ENCODE measurements at regions not wholly inside any gene's neighbourhood (a gene's known extent, or its start where the extent isn't known, plus 50 kb on each side); places are given as distances from the start of the nearest gene placed in this dataset.
"Not testable (repeated sequence)": the region's sequence is repeated elsewhere in the genome, so short reads cannot be mapped to it uniquely, and the experiment has no call there.

GRCh38 chr6:90364286-90364685 is 67.6 kb upstream of the BACH2 start:
- peaks cover 4% of the 10 kb centered on the region for H3K4me1 ChIP-seq (ENCODE audit: control insufficient read depth, insufficient read depth, low read length)
- H3K27me3 ChIP-seq (ENCODE audit: control insufficient read depth, insufficient read depth, low read length, poor library complexity, severe bottlenecking) = no peaks in the 10 kb centered on the region
- H3K27ac ChIP-seq (ENCODE audit: insufficient read depth, low read depth, low read length, poor library complexity, severe bottlenecking) = no peak overlapping the region
- WGBS, 2 experiments = 84 to 85% methylated on average over 3 to 5 of the region's 5 CpGs
- no peak overlapping the region for H3K4me3 ChIP-seq (ENCODE audit: insufficient read depth, low read depth, low read length)
- no peaks in the 10 kb centered on the region for H3K9me3 ChIP-seq (ENCODE audit: control insufficient read depth, low read length)
- no peaks in the 10 kb centered on the region for H3K36me3 ChIP-seq (ENCODE audit: control insufficient read depth, insufficient read depth, low read length)

DNA sequence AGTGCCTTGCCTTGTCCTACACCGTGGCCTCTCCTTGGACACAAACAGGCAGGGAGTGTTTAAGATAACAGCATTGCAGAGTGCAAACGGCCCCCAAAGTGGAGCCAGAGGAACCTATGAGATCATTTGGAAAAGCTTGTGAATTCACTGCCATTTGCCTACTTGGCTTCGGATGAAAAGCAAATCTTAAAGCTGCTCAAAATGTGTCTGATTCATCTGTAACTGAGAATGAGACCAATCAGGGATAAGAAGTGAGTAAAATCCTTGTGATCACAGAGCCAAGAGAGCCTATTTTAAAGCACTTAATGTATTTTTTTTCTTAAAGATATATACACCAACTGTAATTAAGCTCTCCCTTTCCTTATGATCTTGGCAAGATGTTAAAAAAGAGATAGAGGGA is 65.7 kb upstream of the BACH2 start:
- no peak overlapping the region for H3K27ac ChIP-seq (ENCODE audit: insufficient read depth, low read depth, low read length, poor library complexity, severe bottlenecking)
- no peak overlapping the region for H3K4me3 ChIP-seq (ENCODE audit: insufficient read depth, low read depth, low read length)
- no peaks in the 10 kb centered on the region for H3K9me3 ChIP-seq (ENCODE audit: control insufficient read depth, low read length)
- H3K27me3 ChIP-seq (ENCODE audit: control insufficient read depth, insufficient read depth, low read length, poor library complexity, severe bottlenecking) = no peaks in the 10 kb centered on the region
- WGBS, 2 experiments = 93 to 94% methylated on average over 3 of the region's 3 CpGs
- no peaks in the 10 kb centered on the region for H3K36me3 ChIP-seq (ENCODE audit: control insufficient read depth, insufficient read depth, low read length)
- H3K4me1 ChIP-seq (ENCODE audit: control insufficient read depth, insufficient read depth, low read length) = no peaks in the 10 kb centered on the region

DNA sequence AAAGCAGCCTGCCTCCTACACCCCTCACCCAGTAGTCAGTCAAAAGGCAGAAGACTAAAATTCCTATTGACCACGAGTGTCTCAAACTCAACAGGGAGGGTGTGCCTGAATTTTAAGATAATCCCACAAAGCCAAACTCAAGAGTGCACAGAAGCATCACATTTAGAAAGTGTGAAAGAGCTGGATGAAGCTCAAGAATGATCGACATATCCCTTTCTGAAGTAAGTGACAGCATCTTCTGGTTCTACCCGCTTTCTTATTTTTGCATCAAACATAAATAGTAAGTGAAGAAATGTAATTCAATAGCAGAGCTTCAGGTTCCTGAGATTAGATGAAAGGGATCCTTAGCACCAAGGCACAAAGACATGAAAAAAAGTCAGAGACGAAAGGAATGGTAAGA is 64.5 kb upstream of the BACH2 start:
- Histone ChIP-seq H3K9me3 (ENCODE audit: control insufficient read depth, low read length) (no peaks in the 10 kb centered on the region), H3K27ac (ENCODE audit: insufficient read depth, low read depth, low read length, poor library complexity, severe bottlenecking) (no peak overlapping the region), H3K36me3 (ENCODE audit: control insufficient read depth, insufficient read depth, low read length) (no peaks in the 10 kb centered on the region), H3K4me3 (ENCODE audit: insufficient read depth, low read depth, low read length) (no peak overlapping the region), H3K4me1 (ENCODE audit: control insufficient read depth, insufficient read depth, low read length) (no peaks in the 10 kb centered on the region), H3K27me3 (ENCODE audit: control insufficient read depth, insufficient read depth, low read length, poor library complexity, severe bottlenecking) (no peaks in the 10 kb centered on the region)
- 74 to 88% methylated on average over 3 to 4 of the region's 4 CpGs for WGBS, 2 experiments

GRCh38 chr6:90358036-90358770 is 61.6 kb upstream of the BACH2 start:
- 93 to 94% methylated on average over 9 to 11 of the region's 11 CpGs for WGBS, 2 experiments
- not testable (repeated sequence) for H3K4me3 ChIP-seq (ENCODE audit: insufficient read depth, low read depth, low read length)

DNA sequence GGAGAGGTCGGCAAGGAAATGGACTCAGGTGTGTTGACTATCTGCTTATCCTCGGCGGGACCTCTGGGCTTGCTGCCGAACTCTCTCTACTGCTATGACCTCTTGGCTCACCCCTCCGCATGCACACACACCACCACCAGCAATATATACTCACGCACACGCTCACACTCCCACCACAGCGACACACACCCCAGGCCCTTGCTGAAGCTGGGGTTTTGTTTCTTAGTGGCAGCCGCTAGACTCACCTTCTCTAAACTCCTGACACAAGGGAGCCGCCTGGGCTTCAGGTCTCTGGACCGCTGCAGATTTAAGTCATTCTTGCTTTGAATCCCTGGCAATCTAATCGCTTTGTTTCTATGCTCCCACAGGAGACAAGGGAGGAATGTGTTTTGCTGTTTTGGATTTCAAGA is 59.4 kb upstream of the BACH2 start:
- no peaks in the 10 kb centered on the region for H3K36me3 ChIP-seq (ENCODE audit: control insufficient read depth, insufficient read depth, low read length)
- no peaks in the 10 kb centered on the region for H3K4me1 ChIP-seq (ENCODE audit: control insufficient read depth, insufficient read depth, low read length)
- H3K4me3 ChIP-seq (ENCODE audit: insufficient read depth, low read depth, low read length) = no peak overlapping the region
- no peaks in the 10 kb centered on the region for H3K9me3 ChIP-seq (ENCODE audit: control insufficient read depth, low read length)
- 80 to 84% methylated on average over 12 of the region's 12 CpGs for WGBS, 2 experiments
- H3K27ac ChIP-seq (ENCODE audit: insufficient read depth, low read depth, low read length, poor library complexity, severe bottlenecking) = no peak overlapping the region
- H3K27me3 ChIP-seq (ENCODE audit: control insufficient read depth, insufficient read depth, low read length, poor library complexity, severe bottlenecking) = no peaks in the 10 kb centered on the region

More at GRCh38 chr6:90358036-90358770, 61.6 kb upstream of the BACH2 start:
- H3K4me1 ChIP-seq (ENCODE audit: control insufficient read depth, insufficient read depth, low read length); H3K27me3 ChIP-seq (ENCODE audit: control insufficient read depth, insufficient read depth, low read length, poor library complexity, severe bottlenecking); H3K9me3 ChIP-seq (ENCODE audit: control insufficient read depth, low read length); H3K36me3 ChIP-seq (ENCODE audit: control insufficient read depth, insufficient read depth, low read length); H3K27ac ChIP-seq (ENCODE audit: insufficient read depth, low read depth, low read length, poor library complexity, severe bottlenecking): not testable (repeated sequence)

- no peaks in the 10 kb centered on the region for H3K36me3 ChIP-seq (ENCODE audit: control insufficient read depth, insufficient read depth, low read length)
- no peak overlapping the region for H3K4me3 ChIP-seq (ENCODE audit: insufficient read depth, low read depth, low read length)
- no peaks in the 10 kb centered on the region for H3K9me3 ChIP-seq (ENCODE audit: control insufficient read depth, low read length)
Measured at GRCh38 chr6:90354961-90355360, 58.3 kb upstream of the BACH2 start.

DNA sequence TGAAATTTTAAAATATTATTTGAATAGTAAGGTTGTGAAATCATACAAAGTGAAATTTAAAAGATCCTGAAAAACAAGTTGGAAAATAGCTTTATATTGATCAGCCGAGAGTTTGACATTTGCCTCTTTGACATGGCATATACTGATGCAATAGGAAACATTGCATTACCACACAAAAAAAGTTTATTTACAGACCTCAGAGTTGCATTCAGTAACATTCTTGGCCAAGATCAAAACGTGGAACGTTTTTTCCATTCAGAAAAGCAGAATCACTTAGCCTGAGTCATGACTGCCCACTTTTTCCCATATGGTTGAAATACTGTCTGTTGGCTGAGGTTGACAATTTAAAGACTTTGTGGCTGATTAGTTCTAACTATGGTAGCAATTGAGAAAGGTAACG is 55.1 kb upstream of the BACH2 start:
- Histone ChIP-seq H3K27me3 (ENCODE audit: control insufficient read depth, insufficient read depth, low read length, poor library complexity, severe bottlenecking) (no peaks in the 10 kb centered on the region), H3K4me1 (ENCODE audit: control insufficient read depth, insufficient read depth, low read length) (no peaks in the 10 kb centered on the region), H3K4me3 (ENCODE audit: insufficient read depth, low read depth, low read length) (no peak overlapping the region), H3K9me3 (ENCODE audit: control insufficient read depth, low read length) (no peaks in the 10 kb centered on the region), H3K27ac (ENCODE audit: insufficient read depth, low read depth, low read length, poor library complexity, severe bottlenecking) (no peak overlapping the region), H3K36me3 (ENCODE audit: control insufficient read depth, insufficient read depth, low read length) (no peaks in the 10 kb centered on the region)
- WGBS, 2 experiments = 80 to 81% methylated on average over 4 of the region's 4 CpGs

More at GRCh38 chr6:90354961-90355360, 58.3 kb upstream of the BACH2 start:
- Histone ChIP-seq H3K4me1 (ENCODE audit: control insufficient read depth, insufficient read depth, low read length) (no peaks in the 10 kb centered on the region), H3K27me3 (ENCODE audit: control insufficient read depth, insufficient read depth, low read length, poor library complexity, severe bottlenecking) (no peaks in the 10 kb centered on the region), H3K27ac (ENCODE audit: insufficient read depth, low read depth, low read length, poor library complexity, severe bottlenecking) (no peak overlapping the region)

- Histone ChIP-seq H3K27ac (ENCODE audit: insufficient read depth, low read depth, low read length, poor library complexity, severe bottlenecking) (no peak overlapping the region), H3K36me3 (ENCODE audit: control insufficient read depth, insufficient read depth, low read length) (no peaks in the 10 kb centered on the region), H3K4me3 (ENCODE audit: insufficient read depth, low read depth, low read length) (no peak overlapping the region), H3K27me3 (ENCODE audit: control insufficient read depth, insufficient read depth, low read length, poor library complexity, severe bottlenecking) (no peaks in the 10 kb centered on the region), H3K4me1 (ENCODE audit: control insufficient read depth, insufficient read depth, low read length) (no peaks in the 10 kb centered on the region), H3K9me3 (ENCODE audit: control insufficient read depth, low read length) (no peaks in the 10 kb centered on the region)
- 71 to 73% methylated on average over 8 of the region's 8 CpGs for WGBS, 2 experiments
Measured at GRCh38 chr6:90350689-90351554, 54.3 kb upstream of the BACH2 start.

DNA sequence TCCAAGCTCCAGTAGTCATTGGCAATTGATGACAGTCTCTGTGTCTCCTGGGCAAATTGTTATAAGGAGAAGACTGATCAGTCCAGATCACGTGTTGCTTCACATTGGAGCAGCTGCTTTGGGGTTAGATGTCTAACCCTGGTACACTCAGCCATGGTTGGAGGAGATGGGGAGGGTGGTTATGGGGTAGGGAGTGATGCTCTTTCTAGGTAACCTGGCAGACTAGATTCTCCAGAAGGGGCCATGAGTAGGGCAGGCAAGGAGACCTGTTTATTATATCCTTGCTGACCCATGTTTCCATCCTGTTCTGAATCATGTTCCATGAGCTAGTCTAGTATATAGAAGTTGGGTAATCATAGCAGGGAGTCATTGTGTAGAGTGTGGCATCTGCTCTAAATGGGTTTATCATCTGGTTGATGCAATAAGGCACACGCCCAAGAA is 50.8 kb upstream of the BACH2 start:
- no peaks in the 10 kb centered on the region for H3K9me3 ChIP-seq (ENCODE audit: control insufficient read depth, low read length)
- H3K4me3 ChIP-seq (ENCODE audit: insufficient read depth, low read depth, low read length) = no peak overlapping the region
- no peak overlapping the region for H3K27ac ChIP-seq (ENCODE audit: insufficient read depth, low read depth, low read length, poor library complexity, severe bottlenecking)
- no peaks in the 10 kb centered on the region for H3K36me3 ChIP-seq (ENCODE audit: control insufficient read depth, insufficient read depth, low read length)
- H3K27me3 ChIP-seq (ENCODE audit: control insufficient read depth, insufficient read depth, low read length, poor library complexity, severe bottlenecking) = no peaks in the 10 kb centered on the region
- 90 to 95% methylated on average over 2 of the region's 2 CpGs for WGBS, 2 experiments
- no peaks in the 10 kb centered on the region for H3K4me1 ChIP-seq (ENCODE audit: control insufficient read depth, insufficient read depth, low read length)

DNA sequence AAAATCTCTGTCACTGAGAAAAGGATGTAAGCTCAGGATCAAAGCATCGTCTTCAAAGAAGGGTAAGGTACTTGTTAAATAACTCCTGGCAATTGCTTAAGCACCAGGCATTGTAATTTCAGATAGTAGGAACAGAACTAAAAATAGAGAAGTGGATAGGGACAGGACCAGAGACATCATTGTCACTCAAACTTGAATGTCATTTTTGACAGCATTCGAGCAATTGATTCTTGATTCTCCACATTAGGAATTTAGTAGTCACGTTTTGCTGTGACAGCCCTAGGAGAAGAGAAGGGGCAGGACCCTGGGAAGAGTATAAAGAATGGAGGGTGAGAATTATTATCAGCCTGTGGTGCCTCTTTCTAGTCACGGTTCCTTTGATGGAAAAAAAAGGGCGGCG is 50.1 kb upstream of the BACH2 start:
- 88 to 90% methylated on average over 6 of the region's 6 CpGs for WGBS, 2 experiments
- H3K27ac ChIP-seq (ENCODE audit: insufficient read depth, low read depth, low read length, poor library complexity, severe bottlenecking) = no peak overlapping the region
- no peaks in the 10 kb centered on the region for H3K9me3 ChIP-seq (ENCODE audit: control insufficient read depth, low read length)
- H3K4me1 ChIP-seq (ENCODE audit: control insufficient read depth, insufficient read depth, low read length) = no peaks in the 10 kb centered on the region
- no peaks in the 10 kb centered on the region for H3K36me3 ChIP-seq (ENCODE audit: control insufficient read depth, insufficient read depth, low read length)
- H3K27me3 ChIP-seq (ENCODE audit: control insufficient read depth, insufficient read depth, low read length, poor library complexity, severe bottlenecking) = no peaks in the 10 kb centered on the region
- no peak overlapping the region for H3K4me3 ChIP-seq (ENCODE audit: insufficient read depth, low read depth, low read length)
